KMS-11 (cell line): ENCODE measurements at regions not wholly inside any gene's neighbourhood (a gene's known extent, or its start where the extent isn't known, plus 50 kb on each side); places are given as distances from the start of the nearest gene placed in this dataset.

Experiments
- H2AFZ ChIP-seq: fragments of 200-600 bp; sonication (generic); 2 replicates; pipeline ENCODE4 v1.6.1; 2016; ENCODE audit warnings: antibody characterized with exemption, mixed run types, low read depth
- H3K27ac ChIP-seq: fragments of 200-600 bp; sonication (generic); 2 replicates; pipeline ENCODE4 v1.6.1; 2016; ENCODE audit warnings: mild to moderate bottlenecking, mixed run types
- H3K27me3 ChIP-seq: fragments of 200-600 bp; sonication (generic); 2 replicates; pipeline ENCODE4 v1.6.1; 2017; ENCODE audit warnings: mild to moderate bottlenecking, low read depth, mixed run types, moderate library complexity; ENCODE audit not compliant: insufficient read depth
- H3K36me3 ChIP-seq: fragments of 200-600 bp; sonication (generic); 2 replicates; pipeline ENCODE4 v1.6.1; 2017; ENCODE audit warnings: mild to moderate bottlenecking, mixed run types; ENCODE audit not compliant: insufficient read depth
- H3K4me1 ChIP-seq: fragments of 200-600 bp; sonication (generic); 2 replicates; pipeline ENCODE4 v1.6.1; 2016; ENCODE audit warnings: mild to moderate bottlenecking, low read depth, mixed run types; ENCODE audit not compliant: poor library complexity, severe bottlenecking
- H3K4me2 ChIP-seq: fragments of 200-600 bp; sonication (generic); 2 replicates; pipeline ENCODE4 v1.7.0; 2016; ENCODE audit warnings: mild to moderate bottlenecking, mixed run types
- H3K4me3 ChIP-seq: fragments of 200-600 bp; sonication (generic); IDR thresholded peaks from 2 replicates; pipeline ENCODE4 v1.6.1; 2017; ENCODE audit warnings: low read depth, low read length, mixed read lengths; ENCODE audit not compliant: insufficient read depth
- H3K79me2 ChIP-seq: fragments of 200-600 bp; sonication (generic); 2 replicates; pipeline ENCODE4 v1.6.1; 2016; ENCODE audit warnings: low read depth, mixed run types; ENCODE audit not compliant: insufficient read depth
- H3K9ac ChIP-seq: fragments of 200-600 bp; sonication (generic); 2 replicates; pipeline ENCODE4 v1.6.1; 2016; ENCODE audit warnings: mild to moderate bottlenecking, mixed run types
- H4K20me1 ChIP-seq: fragments of 200-600 bp; sonication (generic); 2 replicates; pipeline ENCODE4 v1.6.1; 2016; ENCODE audit warnings: mild to moderate bottlenecking, mixed run types; ENCODE audit not compliant: insufficient read depth
- TF ChIP-seq, protein P1 (sequence below): fragments of 200-600 bp; sonication (generic); conservative IDR thresholded peaks from 2 replicates; pipeline ENCODE4 v1.6.1; 2017; ENCODE audit warnings: low read depth, mild to moderate bottlenecking, antibody characterized with exemption, low read length, moderate library complexity, mixed read lengths

- TF ChIP-seq, protein P1, sequence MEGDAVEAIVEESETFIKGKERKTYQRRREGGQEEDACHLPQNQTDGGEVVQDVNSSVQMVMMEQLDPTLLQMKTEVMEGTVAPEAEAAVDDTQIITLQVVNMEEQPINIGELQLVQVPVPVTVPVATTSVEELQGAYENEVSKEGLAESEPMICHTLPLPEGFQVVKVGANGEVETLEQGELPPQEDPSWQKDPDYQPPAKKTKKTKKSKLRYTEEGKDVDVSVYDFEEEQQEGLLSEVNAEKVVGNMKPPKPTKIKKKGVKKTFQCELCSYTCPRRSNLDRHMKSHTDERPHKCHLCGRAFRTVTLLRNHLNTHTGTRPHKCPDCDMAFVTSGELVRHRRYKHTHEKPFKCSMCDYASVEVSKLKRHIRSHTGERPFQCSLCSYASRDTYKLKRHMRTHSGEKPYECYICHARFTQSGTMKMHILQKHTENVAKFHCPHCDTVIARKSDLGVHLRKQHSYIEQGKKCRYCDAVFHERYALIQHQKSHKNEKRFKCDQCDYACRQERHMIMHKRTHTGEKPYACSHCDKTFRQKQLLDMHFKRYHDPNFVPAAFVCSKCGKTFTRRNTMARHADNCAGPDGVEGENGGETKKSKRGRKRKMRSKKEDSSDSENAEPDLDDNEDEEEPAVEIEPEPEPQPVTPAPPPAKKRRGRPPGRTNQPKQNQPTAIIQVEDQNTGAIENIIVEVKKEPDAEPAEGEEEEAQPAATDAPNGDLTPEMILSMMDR: no peak
- H4K20me1 ChIP-seq: no peaks in the 10 kb centered on the region
Observed at GRCh38 chr1:220438741-220439140, 89.2 kb upstream of the MARK1 start.

DNA sequence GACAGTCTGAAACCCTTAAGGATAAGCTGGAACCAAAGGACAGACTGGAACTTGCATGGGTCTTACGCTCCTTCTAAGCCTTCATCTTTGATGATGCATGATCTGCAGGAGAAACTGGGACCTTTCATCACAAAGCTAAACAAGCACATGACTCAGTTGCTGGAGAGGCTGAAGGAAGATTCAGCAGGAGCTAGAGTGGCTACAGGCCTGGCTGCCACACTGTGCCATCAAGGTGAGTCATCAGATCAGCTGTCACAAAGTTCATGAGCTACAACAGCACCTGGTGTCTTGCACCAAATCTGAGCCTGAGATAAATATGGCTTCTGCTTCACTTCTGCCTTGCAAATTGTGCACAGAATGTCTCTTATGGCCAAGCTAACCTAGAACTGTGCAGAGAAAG lies 95.5 kb upstream of the MARK1 start:
- no peak overlapping the region for H3K27ac ChIP-seq
- TF ChIP-seq, protein P1: no peak
- H3K4me2 ChIP-seq: no peak overlapping the region
- no peaks in the 10 kb centered on the region for H3K4me1 ChIP-seq
- no peak overlapping the region for H2AFZ ChIP-seq
- H3K36me3 ChIP-seq: no peaks in the 10 kb centered on the region
- no peaks in the 10 kb centered on the region for H4K20me1 ChIP-seq
- H3K4me3 ChIP-seq: no peak overlapping the region
- H3K27me3 ChIP-seq: no peaks in the 10 kb centered on the region
- H3K79me2 ChIP-seq: no peaks in the 10 kb centered on the region
- H3K9ac ChIP-seq: no peak overlapping the region

More at GRCh38 chr1:220438741-220439140, 89.2 kb upstream of the MARK1 start:
- H3K4me2 ChIP-seq: no peak overlapping the region
- no peak overlapping the region for H2AFZ ChIP-seq
- no peak overlapping the region for H3K4me3 ChIP-seq
- H3K27me3 ChIP-seq: no peaks in the 10 kb centered on the region
- no peaks in the 10 kb centered on the region for H3K79me2 ChIP-seq
- no peaks in the 10 kb centered on the region for H3K36me3 ChIP-seq
- H3K9ac ChIP-seq: no peak overlapping the region
- H3K4me1 ChIP-seq: no peaks in the 10 kb centered on the region
- no peak overlapping the region for H3K27ac ChIP-seq

DNA sequence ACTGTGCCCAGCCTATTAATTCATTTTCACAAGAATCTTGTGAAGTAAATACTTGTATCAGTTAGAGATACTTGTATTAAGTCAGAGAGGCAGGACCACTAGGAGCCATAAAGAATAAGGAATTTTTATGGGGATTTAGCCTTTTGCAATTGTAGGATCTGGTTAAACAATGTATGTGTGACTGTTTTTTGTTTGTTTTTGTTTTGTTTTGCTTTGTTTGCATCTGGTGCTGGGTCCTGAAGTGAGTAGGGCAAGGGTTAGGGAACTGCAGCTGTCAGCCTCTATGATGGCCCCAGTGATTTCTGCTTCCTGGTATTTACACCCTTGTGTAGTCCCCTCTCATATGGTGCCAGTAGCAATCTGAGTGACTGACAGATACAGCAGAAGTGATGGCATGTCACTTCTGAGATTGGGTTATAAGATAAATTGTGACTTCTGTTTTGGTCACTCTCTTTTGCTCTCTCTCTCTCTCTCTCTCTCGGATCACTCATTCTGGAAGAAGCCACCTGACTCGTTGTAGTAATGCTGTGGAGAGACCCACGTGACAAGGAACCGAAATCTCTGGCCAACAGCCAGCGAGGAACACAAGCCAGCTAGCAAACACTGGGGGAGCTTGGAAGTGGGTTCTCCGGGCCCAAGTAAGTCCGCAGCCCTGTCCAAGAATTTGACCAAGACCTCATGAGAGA lies 96.2 kb upstream of the MARK1 start:
- TF ChIP-seq, protein P1: no peak
- Histone ChIP-seq H4K20me1 (no peaks in the 10 kb centered on the region), H3K4me2 (no peak overlapping the region)

DNA sequence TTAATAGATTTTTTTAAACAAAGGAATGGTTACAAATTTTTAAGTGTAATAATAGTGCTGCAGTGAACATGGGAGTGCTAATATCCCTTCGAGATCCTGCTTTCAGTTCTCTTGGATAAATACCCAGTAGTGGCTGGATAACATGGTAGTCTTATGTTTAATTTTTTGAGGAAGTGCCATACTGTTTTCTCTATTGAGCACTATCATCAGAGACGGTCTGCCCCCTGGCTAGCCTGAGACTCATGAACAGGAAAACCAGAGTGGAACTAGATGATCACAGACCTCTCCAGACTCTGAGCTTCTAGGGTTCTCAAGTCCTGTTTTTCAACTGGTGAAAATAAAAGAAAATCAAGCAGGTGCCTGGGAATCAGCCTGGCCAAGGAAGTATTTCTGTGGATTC lies 97.3 kb upstream of the MARK1 start:
- H2AFZ ChIP-seq: no peak overlapping the region
- no peaks in the 10 kb centered on the region for H3K4me1 ChIP-seq
- H3K36me3 ChIP-seq: no peaks in the 10 kb centered on the region
- TF ChIP-seq, protein P1: no peak
- H3K27me3 ChIP-seq: no peaks in the 10 kb centered on the region
- no peak overlapping the region for H3K9ac ChIP-seq
- H3K79me2 ChIP-seq: no peaks in the 10 kb centered on the region
- H3K4me3 ChIP-seq: no peak overlapping the region
- H4K20me1 ChIP-seq: no peaks in the 10 kb centered on the region
- no peak overlapping the region for H3K27ac ChIP-seq
- H3K4me2 ChIP-seq: no peak overlapping the region

More for the DNA sequence above, 96.2 kb upstream of the MARK1 start:
- H3K79me2 ChIP-seq: no peaks in the 10 kb centered on the region
- H3K36me3 ChIP-seq: no peaks in the 10 kb centered on the region
- no peak overlapping the region for H2AFZ ChIP-seq
- no peak overlapping the region for H3K9ac ChIP-seq
- H3K27me3 ChIP-seq: no peaks in the 10 kb centered on the region
- H3K4me3 ChIP-seq: no peak overlapping the region
- H3K4me1 ChIP-seq: no peaks in the 10 kb centered on the region
- no peak overlapping the region for H3K27ac ChIP-seq
